IPS-NIHi11 (cell line): ENCODE measurements at regions not wholly inside any gene's neighbourhood (a gene's known extent, or its start where the extent isn't known, plus 50 kb on each side); places are given as distances from the start of the nearest gene placed in this dataset.
"Not testable (repeated sequence)": the region's sequence is repeated elsewhere in the genome, so short reads cannot be mapped to it uniquely, and the experiment has no call there.

Experiments used
- DNase-seq: peaks from one replicate; pipeline ENCODE4 v3.0.0; 2012; ENCODE audit warnings: mixed read lengths, low spot score

DNA sequence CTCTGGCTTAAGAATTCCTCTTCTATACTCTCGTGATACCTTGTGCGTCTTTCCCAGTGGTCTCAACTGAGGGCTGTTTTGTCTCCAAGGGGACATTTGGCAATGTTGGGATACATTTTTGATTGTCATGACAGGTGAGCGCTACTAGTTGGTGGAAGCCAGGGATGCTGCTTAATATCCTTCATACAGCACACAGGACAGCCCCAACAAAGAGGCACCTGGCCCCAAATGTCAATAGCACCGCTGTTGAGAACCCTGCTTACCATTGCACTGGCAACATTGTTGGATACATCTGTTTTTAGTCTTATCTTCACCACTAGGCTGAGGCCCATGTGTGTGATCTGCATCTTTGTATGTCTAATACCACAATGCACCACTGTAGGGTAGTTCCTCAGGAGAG lies 114.1 kb downstream of the C9orf152 start:
- no peak for DNase-seq

DNA sequence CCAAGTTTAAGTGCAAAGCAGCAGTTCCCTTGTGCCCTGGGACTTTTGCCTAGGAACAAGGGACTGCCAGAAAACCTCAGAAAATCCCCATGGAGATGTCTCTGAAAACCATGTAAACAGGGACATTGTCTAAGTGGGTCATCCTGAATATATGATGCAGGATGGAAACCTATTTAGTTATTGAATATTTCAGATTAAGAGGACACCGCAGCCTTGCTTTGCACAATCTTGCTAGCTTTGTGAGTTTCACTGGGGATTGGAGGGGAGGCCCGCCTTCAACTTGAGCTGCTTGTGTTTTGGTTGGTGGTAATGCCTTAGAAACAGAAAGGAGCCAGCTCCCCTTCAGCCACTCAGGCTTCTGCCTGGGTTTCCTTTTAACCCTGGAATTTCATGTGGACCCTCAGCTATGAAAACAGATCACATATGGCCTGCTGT lies 112.8 kb downstream of the C9orf152 start:
- DNase-seq: no peak

DNA sequence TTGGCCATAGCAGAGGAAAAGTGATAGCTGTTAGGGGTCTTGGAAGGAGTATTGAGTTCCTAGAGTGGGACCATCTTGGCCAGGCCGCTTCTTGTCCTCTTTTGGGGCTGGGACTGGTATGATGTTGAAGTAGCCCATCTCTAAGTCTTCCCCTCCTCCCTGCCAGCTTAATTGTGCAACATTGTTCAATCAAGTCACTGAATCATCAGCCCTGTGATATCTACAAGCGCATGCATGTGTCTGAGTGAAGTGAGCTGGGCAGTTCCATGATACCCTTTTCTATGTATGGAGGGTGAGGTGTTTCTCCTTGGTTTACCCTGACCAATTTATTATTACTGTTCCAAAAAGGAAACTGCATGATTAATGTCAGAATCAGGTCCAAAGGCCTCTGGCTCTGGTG lies 112.2 kb downstream of the C9orf152 start:
- DNase-seq: no peak

DNA sequence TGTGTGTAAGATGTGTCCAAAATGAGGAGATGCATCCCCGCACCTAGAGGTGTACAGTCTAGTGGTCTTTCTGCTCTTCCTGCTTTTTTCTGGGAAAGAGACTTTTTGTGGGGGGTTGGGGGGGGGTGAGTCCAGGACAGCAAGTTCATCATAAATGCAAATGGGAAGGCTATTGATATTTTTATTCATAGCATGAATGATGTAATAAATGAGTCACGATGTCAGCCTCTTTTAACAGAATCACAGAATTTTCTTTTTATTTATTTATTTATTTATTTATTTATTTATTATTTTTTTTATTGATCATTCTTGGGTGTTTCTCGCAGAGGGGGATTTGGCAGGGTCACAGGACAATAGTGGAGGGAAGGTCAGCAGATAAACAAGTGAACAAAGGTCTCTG lies 111.3 kb downstream of the C9orf152 start:
- not testable (repeated sequence) for DNase-seq

DNA sequence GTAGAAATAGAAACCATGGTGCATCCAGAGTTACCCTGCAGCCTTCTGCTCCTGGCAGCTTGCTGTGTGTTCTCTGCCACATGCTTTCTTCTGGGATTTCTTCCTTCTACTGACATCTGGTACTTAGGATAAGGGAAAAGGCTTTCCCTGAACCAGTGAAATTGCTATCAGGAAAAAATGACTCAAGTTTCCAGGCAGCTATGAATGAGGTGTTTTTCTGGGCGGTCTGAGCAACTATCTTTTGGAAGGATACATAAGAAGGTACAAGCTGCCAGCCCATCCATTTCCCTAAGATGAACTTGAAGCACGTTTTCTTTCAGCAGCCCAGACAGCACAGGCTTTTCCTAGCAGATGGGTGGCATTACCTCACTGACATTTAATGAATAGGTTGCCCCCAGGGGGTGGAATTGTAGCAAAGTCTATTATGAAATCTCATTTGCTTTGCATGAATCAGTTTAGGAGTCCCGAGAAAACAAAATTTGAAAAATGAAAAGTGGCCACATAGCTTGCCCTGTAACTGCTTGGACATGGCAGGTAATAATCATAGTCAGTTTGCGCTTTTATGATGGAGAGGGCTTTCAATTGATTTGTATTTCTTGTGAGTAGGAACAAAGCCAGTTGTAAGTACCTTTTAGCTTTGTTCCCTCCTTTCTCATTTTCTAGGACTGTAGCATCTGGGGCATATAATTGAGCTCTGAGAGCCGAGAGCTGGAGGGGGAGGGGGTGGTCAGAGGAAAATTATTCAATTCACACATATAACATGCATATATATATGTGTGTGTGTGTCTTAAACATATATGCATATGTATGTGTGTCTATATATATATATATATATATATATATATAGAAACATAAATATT lies 108.5 kb downstream of the C9orf152 start:
- DNase-seq: no peak

DNA sequence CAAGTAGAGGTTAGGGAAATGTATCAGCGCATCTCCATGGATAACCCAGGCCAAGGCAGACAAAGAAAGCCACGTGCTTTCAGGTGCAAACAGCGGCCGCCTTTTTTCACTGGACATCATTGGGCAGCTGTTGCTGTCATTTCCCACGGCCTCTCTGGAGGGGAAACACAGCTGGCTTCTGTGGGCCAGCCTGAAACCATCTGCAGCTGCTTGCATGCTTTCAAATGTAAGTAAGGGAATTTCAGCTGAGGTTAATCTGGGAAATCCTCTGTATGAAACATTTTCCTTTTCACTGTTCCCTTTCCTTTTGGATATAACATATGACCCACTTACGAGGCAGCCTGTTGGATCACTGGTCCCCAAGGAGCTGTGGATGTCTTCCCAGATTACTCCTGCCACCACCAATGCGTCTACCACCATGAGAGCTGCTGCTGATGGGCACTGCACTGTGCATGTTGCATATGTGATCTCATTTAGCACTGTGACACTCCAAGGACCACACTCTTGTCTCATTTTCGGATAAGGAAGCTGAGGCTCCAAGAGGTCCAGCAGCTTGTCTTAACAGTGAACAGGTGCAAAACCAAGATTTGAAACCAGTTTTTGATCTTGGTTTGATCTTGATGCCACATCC lies 106.3 kb downstream of the C9orf152 start:
- DNase-seq: no peak

DNA sequence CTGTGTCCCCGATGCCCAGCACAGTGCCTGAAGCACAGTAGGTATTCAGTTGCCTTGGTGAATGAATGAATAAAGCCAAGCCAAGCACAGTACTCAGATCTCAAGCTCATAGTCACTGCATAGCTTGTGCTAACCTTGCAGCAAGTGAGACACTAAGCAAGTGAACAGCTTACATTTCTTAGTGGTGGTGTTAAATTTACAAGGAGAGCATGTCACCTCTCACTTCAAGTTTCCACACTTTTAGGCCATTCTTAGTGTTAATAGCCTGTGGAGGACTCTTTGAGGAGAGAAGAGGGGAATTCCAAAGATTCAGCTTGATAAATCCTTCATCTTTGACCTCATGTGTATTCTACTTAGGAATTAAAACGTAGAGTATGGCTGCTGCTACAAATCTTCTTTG lies 104.7 kb downstream of the C9orf152 start:
- no peak for DNase-seq

DNA sequence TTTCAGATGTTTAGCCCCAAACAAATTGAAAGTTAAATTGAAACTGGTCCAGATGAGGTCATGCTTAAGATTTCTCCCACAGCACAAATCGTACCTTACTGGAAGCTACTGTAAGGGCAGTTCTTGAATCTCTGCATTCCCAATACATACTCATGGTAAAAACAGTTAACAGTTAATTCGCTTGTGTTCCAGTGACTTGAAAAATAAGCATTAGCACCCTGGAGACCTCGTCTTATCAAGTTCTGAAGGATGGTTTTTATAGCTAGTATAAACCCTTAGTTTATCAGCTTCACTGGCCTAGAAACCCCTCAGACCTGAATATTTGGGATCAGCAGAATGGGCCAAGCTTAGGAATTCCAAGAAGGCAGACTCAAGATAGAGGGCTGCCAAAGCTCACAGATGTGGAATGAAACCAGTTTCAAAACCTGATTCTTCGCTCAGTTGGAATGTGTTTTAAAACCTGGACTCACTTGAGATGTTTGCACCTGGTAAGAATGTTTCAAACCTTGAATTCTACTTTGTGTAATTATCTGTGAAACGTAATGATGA lies 103.6 kb downstream of the C9orf152 start:
- no peak for DNase-seq

DNA sequence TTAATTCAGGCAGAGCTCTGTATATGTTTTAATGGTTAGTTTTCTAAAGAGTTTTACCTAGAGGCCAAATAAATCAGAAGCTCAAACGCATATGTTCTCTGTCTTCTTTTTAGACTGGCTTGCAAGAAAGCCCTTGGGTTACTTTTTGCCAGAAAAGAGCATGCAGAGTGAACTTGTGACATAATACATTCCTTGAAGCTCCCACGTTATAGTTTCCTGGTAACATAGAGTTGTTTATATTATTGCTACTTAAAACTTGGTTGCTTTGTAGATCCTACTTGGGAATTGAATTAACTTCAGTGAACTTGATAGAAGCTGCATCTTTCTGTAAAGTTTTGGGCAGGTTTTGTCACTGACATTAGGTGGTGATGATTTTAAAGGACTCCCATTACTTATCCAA lies 102.9 kb downstream of the C9orf152 start:
- no peak for DNase-seq

DNA sequence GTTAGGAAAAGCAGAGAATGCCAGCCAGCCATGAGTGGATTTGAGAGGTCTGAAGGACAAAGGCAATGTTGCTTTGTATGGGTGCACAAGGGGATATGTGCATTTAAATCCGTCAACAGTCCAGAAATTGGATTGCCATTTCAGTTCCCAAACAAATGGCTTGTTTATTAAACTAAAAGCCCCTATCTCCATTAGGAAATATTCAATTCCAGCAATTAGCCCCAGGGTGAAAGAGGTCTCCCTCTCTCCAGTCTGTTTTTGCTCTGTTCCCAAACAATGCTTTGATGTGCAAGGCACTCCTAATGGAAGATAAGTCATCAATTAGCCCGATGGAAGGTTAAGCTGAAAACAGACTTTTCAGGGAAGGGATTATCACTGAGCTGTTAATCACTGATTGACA lies 101.3 kb downstream of the C9orf152 start:
- DNase-seq: no peak

DNA sequence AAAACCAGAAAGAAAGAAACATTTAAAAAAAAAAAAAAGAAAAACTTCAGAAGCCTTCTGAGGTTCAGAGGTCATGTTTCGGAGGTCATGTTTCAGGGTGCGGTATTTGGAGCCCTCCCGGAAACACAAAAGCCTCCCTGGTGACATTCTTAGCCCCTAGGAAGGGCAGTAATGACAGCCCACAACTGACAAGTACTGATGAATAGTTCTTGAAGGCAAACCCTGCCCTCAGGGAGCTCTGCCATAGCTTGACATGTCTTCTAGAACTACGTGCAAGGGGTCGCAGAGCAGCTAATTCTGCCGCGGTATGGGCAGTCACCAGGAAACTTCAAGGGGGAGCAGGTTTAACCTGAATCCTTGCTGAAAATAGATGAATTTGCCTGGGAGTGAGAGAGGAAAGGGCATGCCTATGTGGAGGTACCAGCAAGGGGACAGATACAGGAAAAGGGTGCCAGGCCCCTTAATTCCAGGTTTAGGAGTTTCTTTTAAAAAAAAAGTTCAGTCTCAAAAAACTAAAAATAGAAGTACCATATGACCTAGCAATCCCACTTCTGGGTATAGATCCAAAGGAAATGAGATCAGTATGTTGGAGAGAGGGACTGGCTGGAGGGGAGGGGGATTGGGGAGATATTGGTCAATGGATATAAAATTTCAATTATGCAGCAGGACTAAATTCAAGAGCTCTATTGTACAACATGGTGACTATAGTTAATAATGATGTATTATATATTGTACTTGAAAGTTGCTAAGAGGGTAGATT lies 98.4 kb downstream of the C9orf152 start:
- peak; percentile 42 for DNase-seq

DNA sequence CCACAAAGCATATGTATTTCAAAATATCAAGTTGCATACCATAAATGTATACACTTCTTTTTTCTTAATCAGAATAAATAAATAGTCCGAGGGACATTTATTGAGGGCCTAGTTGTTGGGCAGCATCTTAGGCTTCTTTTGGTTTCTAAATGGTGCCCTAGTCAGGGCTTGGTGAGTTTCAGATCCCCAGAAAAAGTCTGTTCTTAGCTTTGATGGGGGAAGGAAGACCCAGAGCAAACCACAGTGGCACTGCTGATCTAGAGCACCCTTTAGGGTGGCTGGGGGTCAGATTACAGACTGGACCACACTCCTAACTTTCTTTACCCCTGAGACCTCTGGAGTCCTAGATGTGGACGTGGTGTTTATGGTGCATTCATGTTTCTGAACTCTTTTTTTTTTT lies 97.8 kb downstream of the C9orf152 start:
- no peak for DNase-seq

DNA sequence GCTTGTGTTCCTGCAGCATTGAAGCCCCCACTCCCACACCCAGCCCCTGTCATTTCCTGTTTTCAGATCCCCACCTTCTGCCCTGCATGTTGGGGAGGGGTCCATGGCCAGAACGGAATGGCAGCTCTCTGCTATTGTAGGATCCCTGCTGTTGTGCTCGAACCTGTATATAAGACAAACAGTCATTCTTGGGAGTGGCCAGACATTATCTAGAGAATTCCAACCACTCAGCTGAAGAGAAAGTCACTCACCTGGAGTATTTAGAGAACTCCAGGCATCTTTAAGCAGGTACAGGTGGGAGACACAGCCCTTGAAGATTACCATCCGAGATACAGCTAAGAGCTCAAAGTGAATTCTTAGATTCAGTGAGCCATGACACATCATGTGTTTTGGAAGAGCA lies 96.1 kb downstream of the C9orf152 start:
- peak; percentile 32 for DNase-seq

DNA sequence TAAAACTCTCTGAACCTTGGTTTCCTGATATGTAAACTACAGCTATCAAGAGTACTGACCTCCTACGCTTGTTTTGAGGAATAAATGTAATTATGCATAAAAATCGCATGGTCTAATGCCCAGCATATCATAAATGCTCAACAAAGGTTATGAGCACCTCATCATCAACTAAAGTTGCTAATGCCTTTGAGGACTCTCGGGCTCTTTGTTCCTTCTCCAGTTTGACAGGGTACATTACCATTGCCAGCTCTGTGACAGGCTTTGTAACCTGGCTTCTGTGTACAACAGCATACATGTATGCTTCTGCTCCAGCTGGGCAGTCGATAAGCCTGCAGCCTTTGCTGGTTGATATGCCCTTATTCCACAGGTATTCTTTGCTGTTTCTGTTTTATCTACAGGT lies 95.2 kb downstream of the C9orf152 start:
- DNase-seq: no peak

DNA sequence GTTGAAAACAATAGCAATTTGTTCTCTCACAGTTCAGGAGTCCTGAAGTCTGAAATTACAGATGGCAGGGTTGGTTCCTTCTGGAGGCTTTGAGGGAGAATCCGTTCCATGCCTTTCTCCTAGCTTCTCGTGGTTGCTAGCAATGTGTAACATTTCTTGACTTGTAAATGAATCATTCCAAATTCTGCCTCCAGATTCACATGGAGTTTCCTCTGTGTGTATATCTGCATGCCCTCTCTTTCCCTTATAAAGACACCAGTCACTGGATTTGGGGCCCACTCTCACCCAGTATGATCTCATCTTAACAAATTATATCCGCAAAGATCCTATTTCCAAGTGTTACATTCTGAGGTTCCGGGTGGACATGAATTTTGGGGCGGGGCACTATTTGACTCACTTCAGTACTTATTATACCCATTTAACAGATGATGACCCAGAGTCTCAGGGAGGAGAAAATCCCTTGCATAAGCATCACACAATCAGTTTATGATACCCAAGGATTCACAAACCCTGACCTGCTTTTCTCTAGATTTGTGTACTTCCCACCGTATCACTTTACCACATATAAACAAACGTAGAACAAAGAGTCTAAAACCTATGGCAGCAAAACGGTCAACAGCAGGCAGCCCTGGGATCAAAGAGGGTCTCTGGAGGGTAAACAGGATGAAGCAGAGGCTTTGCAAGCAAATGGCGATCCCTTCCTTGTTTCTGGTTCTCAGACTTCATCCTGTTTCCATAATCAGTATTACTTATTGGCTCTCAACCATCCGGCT lies 93.7 kb downstream of the C9orf152 start:
- no peak for DNase-seq

DNA sequence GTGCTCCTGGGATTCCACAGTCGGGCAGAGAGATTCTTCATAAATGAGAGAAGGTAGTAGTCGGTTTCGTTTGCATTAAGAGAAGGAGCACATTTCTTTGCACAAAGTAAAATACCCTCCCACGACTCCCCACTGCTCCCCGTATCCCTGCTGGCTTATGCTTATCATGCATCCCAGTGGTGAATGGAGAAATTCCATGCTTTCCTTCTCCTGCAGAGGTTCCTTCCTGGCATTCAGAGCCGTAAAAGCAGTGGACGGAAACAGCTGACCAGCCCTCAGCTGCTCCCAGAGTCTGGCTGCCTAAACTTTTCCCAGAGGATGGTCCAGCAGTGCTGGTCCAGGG lies 93.1 kb downstream of the C9orf152 start:
- DNase-seq: peak; percentile 44

DNA sequence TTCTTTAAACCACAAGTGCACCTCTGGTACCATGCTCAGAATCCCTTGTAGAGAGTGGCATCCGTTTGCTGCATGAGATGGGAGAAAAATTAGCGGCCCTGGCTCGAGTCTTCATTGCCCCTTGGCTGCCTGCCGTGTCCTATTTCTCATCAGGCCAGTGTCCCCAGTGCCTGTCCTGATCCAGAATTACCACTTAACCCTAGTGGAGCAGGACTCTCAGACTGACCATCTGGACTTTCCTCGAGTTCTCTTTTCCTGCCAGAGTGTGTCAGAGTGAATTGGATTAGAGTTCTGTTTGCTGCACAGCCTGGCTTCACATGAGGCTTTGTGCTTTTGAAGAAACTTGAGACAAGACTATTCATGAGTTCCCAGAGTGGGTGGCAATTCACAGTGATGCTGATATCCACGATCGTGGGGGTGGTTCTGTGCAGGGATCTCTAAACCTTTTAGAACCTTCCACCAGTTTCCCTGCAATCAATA lies 92.6 kb downstream of the C9orf152 start:
- no peak for DNase-seq

DNA sequence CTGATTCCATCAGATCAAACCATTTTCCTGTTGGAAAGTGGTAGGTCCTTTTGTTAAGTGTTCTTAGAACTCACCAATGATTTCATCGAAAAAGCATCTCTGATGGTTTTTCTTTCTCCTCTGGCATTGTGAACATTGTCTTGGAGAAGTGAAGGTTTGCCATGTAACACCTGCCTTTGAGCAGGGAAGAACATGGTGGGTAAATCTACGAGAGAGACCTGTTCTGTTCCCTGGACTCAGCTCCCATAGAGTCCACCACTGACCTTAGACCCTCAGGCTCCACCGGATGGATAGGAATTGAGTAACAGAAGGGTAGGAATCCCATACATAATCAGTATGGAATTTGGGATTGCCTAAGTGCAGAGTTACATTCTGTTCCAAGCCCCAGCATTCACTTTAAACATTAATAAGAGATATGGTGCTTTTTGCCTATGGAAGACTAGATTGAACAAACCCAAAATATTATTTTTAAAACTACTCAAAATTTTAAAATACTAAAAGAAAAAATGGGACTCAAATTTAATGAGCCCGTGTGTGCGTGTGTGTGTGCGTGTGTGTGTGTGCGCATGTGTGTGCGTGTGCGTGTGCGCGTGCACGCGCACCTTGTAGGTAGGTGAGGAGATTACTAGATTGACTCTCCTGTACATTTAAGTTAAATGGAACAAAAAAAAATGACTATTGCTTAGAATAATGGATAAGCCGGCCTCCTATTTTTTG lies 92.0 kb downstream of the C9orf152 start:
- no peak for DNase-seq

DNA sequence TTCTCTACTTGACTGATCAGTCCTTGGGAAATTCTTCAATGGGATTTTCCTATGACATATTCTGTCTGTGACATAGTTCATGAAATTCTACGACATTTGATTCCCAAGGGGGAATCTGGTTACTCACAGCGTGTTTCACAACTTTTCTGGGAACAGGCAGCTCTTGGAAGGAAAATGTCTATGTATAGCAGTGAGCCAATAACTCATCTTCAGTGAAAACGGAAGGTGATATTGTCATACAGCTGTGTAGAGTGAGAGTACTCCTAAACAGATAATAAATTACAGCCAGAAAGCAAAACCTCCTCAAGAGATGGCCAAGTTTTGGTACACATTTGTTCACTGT lies 91.4 kb downstream of the C9orf152 start:
- no peak for DNase-seq

DNA sequence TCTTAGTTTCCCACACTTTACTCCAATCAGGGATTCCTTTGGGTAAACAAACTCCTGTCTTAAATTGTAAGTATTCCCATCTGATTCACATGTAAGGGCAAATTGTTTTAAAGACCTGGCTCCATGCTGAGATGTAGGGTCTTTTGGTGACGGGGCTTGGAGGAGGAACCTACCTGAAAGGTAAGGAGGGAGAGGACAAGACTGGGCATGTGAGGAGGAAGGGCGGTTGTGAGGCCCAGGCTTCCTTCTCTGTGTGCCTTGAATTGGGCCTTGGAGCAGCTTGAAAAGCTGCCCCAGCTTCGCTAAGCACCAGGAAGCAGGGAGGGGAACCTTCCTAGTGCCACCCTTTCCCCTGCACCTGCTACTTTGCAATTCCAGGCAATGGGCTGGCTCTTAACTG lies 86.8 kb downstream of the C9orf152 start:
- DNase-seq: no peak
